Kidney (tissue), 13 donors: ENCODE measurements at regions not wholly inside any gene's neighbourhood (a gene's known extent, or its start where the extent isn't known, plus 50 kb on each side); places are given as distances from the start of the nearest gene placed in this dataset.

Experiments used
- DNase-seq, 5 donors: peaks; one replicate each; pipeline ENCODE4 v3.0.0-alpha.2; 2013 to 2020
- FAIRE-seq: peaks from 2 replicates; lab custom pipeline; 2012; peaks lifted over from hg19 to GRCh38; lab: Jason Lieb, UNC
- H3K27ac ChIP-seq, 2 donors: one replicate each; pipeline ENCODE4 v1.7.0; 2013; ENCODE audit warnings: low read depth in 2 of 2, low read length in 2 of 2, inconsistent platforms in 1 of 2
- H3K27me3 ChIP-seq: one replicate; pipeline ENCODE4 v1.7.1; 2013; ENCODE audit warnings: low read length, inconsistent platforms; ENCODE audit not compliant: control insufficient read depth, insufficient read depth
- H3K36me3 ChIP-seq, 3 donors: one replicate each; pipeline versions ENCODE4 v1.7.0 to v1.7.1; 2013; ENCODE audit warnings: low read length in 3 of 3, control low read depth in 1 of 3, inconsistent platforms in 1 of 3; ENCODE audit not compliant: insufficient read depth in 3 of 3, control insufficient read depth in 2 of 3
- H3K4me1 ChIP-seq, 3 donors: one replicate each; pipeline versions ENCODE4 v1.7.0 to v1.7.1; 2013; ENCODE audit warnings: low read length in 3 of 3, inconsistent platforms in 1 of 3, low read depth in 1 of 3; ENCODE audit not compliant: control insufficient read depth in 2 of 3, insufficient read depth in 2 of 3
- H3K4me3 ChIP-seq, 3 donors: one replicate each; pipeline versions ENCODE4 v1.7.0 to v1.8.1; 2013; ENCODE audit warnings: low read length in 3 of 3, control low read depth in 1 of 3, inconsistent platforms in 1 of 3
- H3K9ac ChIP-seq, 3 donors: one replicate each; pipeline versions ENCODE4 v1.7.0 to v1.7.1; 2013; ENCODE audit warnings: low read length in 3 of 3, control low read depth in 1 of 3, inconsistent platforms in 1 of 3
- H3K9me3 ChIP-seq, 3 donors: one replicate each; pipeline versions ENCODE4 v1.7.0 to v1.7.1; 2013; ENCODE audit warnings: low read length in 3 of 3, control low read depth in 1 of 3, inconsistent platforms in 1 of 3; ENCODE audit not compliant: control insufficient read depth in 2 of 3, insufficient read depth in 1 of 3
- intact Hi-C: fragments of 100-400 bp; cut with DNase I; formaldehyde crosslinking; loops from one replicate; pipeline ENCODE4 v1.11.1; 2022
- TF ChIP-seq, protein P1 (sequence below): IDR thresholded peaks from 3 replicates; pipeline ENCODE4 v1.5.1; 2012; ENCODE audit warnings: mild to moderate bottlenecking, moderate library complexity, borderline replicate concordance; ENCODE audit not compliant: insufficient read depth; ENCODE audit errors: extremely low read depth
- donor health status: control.
- donor health status: control.
- donor health status: control.
- donor health status: control.
- donor health status: control.
- donor health status: DM: yes; HTN: yes; CAD: no.
- donor health status: Normal renal cell carcinoma (clear cell type).

DNA sequence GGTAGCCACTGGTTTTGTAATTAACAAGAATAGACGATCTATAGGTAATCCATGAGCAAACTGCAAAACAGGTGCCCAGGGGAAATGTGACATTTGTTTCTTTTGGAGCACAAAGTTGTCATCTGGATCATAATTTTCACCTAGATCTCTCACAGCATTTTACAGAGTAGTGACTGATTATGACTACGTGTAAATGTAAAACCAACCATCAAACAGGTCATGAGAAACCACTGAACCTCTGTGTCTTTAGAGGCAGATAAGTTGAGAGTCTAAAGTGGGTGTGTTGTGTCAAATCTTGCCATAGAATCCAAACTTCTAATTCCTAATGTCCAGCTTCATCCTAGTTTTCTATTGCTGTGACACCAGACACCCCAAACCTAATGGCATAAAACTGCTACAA lies 648.1 kb downstream of the MID1IP1 start:
- H3K4me1 ChIP-seq = peaks cover 0 to 5% (median 0%) of the 10 kb centered on the region in 3 donors
- H3K9me3 ChIP-seq = no peaks in the 10 kb centered on the region
- peaks cover 3% of the 10 kb centered on the region for H3K27me3 ChIP-seq
- TF ChIP-seq, protein P1, sequence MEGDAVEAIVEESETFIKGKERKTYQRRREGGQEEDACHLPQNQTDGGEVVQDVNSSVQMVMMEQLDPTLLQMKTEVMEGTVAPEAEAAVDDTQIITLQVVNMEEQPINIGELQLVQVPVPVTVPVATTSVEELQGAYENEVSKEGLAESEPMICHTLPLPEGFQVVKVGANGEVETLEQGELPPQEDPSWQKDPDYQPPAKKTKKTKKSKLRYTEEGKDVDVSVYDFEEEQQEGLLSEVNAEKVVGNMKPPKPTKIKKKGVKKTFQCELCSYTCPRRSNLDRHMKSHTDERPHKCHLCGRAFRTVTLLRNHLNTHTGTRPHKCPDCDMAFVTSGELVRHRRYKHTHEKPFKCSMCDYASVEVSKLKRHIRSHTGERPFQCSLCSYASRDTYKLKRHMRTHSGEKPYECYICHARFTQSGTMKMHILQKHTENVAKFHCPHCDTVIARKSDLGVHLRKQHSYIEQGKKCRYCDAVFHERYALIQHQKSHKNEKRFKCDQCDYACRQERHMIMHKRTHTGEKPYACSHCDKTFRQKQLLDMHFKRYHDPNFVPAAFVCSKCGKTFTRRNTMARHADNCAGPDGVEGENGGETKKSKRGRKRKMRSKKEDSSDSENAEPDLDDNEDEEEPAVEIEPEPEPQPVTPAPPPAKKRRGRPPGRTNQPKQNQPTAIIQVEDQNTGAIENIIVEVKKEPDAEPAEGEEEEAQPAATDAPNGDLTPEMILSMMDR = no peak
- no peak overlapping the region for H3K4me3 ChIP-seq
- no peak for DNase-seq
- no peak for FAIRE-seq
- H3K36me3 ChIP-seq = no peaks in the 10 kb centered on the region
- H3K9ac ChIP-seq = no peak overlapping the region
- H3K27ac ChIP-seq = no peak overlapping the region
- intact Hi-C loops = no loop called here

DNA sequence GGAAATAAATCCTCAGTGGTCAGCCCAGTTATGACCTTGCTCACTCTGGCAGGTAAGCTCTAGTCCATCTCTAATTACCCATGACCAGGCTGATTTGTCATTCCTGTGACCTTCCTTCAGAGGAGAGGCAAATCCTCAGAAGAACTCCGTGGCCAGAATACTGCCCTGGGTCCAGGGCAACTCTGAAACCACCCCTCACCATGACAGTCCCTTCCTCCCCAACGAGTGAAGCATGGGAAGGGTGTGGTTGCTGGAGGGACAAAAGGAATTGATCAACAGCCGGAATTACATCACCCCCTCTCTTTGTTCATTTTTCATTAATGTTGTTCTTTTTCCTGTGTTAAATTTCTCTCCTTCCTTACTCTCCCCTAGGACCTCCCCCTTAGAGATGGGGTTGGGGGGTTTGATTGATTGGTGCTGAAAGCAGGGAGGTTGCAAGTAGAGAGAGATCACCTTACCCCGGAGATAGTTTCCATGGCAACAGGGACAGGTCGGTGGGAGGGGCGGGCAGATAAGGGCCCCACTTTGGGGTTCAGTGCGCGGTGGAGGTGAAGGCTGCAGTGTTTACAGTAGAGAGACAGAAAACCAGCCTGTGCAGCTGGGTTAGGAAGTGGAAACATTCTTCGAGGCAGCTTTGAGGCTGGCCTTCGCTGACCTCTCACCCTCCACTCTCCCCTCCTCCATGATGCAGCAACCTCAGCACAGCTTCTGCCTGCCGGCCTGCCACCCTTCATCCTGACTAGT lies 647.4 kb downstream of the BCOR start:
- H3K27me3 ChIP-seq = peaks cover 6% of the 10 kb centered on the region

DNA sequence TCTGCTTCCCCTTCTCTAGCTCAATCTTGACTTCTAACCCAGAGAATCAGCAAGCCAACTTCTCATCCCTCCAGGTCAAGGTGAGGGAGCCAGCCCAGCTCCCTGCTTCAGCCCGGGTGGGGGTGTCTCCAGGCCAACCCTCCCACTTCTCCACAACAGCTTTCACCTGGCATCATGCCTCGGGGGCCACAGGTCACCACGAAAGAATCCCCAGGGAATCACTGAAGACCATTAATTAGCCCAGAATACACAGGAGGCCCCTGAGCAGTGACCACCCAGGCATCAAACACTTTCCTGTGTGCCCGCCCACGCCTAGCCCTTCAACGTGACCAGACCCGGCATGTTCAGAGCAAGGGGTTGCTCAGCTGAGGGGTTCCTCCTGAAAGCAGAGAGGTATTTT lies 646.7 kb downstream of the BCOR start:
- FAIRE-seq (no peak), DNase-seq (peak in 4 of 5 donors; percentile 62 to 71 (median 68))
- Histone ChIP-seq H3K9me3 (no peaks in the 10 kb centered on the region), H3K27ac (no peak overlapping the region), H3K4me3 (no peak overlapping the region), H3K9ac (no peak overlapping the region), H3K27me3 (peaks cover 6% of the 10 kb centered on the region), H3K4me1 (peaks cover 0 to 5% (median 0%) of the 10 kb centered on the region in 3 donors), H3K36me3 (no peaks in the 10 kb centered on the region)
- intact Hi-C loops = no loop called here
- TF ChIP-seq, protein P1 = no peak

More for the DNA sequence above, 647.4 kb downstream of the BCOR start:
- H3K9ac ChIP-seq = no peak overlapping the region
- H3K4me3 ChIP-seq = no peak overlapping the region
- H3K4me1 ChIP-seq = peaks cover 0 to 5% (median 0%) of the 10 kb centered on the region in 3 donors
- no peak overlapping the region for H3K27ac ChIP-seq
- H3K36me3 ChIP-seq = no peaks in the 10 kb centered on the region
- DNase-seq (peak in 4 of 5 donors; percentile 39 to 68 (median 64)), FAIRE-seq (no peak)
- intact Hi-C loops = no loop called here
- TF ChIP-seq, protein P1 = no peak
- H3K9me3 ChIP-seq = no peaks in the 10 kb centered on the region

DNA sequence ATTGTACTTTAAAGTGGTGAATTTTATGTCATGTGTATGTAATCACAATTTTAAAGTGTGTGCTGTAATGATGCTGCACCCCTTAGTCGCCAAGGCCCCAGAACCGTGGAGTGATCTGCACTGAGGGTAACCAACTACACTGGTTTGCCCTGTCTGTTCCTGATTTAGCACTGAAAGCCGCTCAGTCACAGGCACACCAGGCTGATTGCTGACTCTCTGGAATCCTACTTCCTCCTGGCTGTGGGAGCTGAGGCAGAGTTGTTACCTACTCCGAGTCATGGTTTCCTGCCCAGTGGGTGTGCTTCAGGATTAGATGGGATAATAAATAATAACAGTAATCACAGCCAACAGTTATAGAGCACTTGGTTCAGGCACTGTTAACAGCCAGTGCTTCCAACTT lies 645.4 kb downstream of the BCOR start:
- Histone ChIP-seq H3K4me1 (peaks cover 0 to 6% (median 0%) of the 10 kb centered on the region in 3 donors), H3K36me3 (no peaks in the 10 kb centered on the region), H3K27ac (no peak overlapping the region), H3K4me3 (no peak overlapping the region), H3K9me3 (peaks cover 0 to 1% (median 0%) of the 10 kb centered on the region in 3 donors), H3K9ac (no peak overlapping the region), H3K27me3 (peaks cover 6% of the 10 kb centered on the region)
- TF ChIP-seq, protein P1 = no peak
- intact Hi-C loops = no loop called here
- no peak for FAIRE-seq
- no peak for DNase-seq
